ENCODE measurements at regions not wholly inside any gene's neighbourhood (a gene's known extent, or its start where the extent isn't known, plus 50 kb on each side); places are given as distances from the start of the nearest gene placed in this dataset.

GRCh38 chr11:59295435-59295834 lies 63.3 kb upstream of the OR5AN1 start:
- TF ChIP-seq POLR2A (IDR thresholded peaks at IDR 0.05) (no peak), CTCF (IDR thresholded peaks at IDR 0.05) (no peak), EP300 (IDR thresholded peaks at IDR 0.05) (no peak)

Data from tibial nerve (tissue), 4 donors.